ENCODE measurements at regions not wholly inside any gene's neighbourhood (a gene's known extent, or its start where the extent isn't known, plus 50 kb on each side); places are given as distances from the start of the nearest gene placed in this dataset.
A peak's percentile ranks its signal among the peaks of the same experiment; 100 is the strongest.

DNA sequence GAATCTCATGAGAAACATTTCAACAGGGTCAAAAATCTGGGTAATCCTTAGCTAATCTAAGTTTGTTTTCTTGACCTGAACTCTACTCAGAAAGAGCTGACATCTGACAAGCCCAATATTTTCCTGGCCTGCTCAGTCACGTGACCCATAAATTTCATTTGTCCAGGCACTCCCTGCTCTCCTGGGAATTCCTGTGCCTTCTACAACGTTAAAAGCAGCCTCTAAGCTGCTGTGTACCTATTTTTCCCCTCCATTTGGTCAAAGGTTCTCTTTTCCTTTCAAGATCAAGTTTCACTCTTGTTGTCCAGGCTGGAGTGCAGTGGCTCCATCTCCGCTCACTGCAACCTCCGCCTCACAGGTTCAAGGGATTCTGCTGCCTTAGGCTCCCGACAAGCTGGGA lies 148.8 kb upstream of the ABCA1 start:
- H3K36me3 Mint-ChIP-seq (ENCODE audit: unreplicated experiment): no peaks in the 10 kb centered on the region
- DNase-seq: peak; percentile 18
- H3K27ac Mint-ChIP-seq (ENCODE audit: unreplicated experiment): no peak overlapping the region
- TF ChIP-seq, protein P1, sequence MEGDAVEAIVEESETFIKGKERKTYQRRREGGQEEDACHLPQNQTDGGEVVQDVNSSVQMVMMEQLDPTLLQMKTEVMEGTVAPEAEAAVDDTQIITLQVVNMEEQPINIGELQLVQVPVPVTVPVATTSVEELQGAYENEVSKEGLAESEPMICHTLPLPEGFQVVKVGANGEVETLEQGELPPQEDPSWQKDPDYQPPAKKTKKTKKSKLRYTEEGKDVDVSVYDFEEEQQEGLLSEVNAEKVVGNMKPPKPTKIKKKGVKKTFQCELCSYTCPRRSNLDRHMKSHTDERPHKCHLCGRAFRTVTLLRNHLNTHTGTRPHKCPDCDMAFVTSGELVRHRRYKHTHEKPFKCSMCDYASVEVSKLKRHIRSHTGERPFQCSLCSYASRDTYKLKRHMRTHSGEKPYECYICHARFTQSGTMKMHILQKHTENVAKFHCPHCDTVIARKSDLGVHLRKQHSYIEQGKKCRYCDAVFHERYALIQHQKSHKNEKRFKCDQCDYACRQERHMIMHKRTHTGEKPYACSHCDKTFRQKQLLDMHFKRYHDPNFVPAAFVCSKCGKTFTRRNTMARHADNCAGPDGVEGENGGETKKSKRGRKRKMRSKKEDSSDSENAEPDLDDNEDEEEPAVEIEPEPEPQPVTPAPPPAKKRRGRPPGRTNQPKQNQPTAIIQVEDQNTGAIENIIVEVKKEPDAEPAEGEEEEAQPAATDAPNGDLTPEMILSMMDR (IDR thresholded peaks at IDR 0.05; ENCODE audit: partially characterized antibody, unreplicated experiment): no peak
- no peak overlapping the region for H3K4me3 Mint-ChIP-seq (ENCODE audit: unreplicated experiment)
- no peaks in the 10 kb centered on the region for H3K9me3 Mint-ChIP-seq (ENCODE audit: unreplicated experiment)
- no peaks in the 10 kb centered on the region for H3K4me1 Mint-ChIP-seq (ENCODE audit: low read depth, unreplicated experiment)
- H3K27me3 Mint-ChIP-seq (ENCODE audit: unreplicated experiment): no peaks in the 10 kb centered on the region

DNA sequence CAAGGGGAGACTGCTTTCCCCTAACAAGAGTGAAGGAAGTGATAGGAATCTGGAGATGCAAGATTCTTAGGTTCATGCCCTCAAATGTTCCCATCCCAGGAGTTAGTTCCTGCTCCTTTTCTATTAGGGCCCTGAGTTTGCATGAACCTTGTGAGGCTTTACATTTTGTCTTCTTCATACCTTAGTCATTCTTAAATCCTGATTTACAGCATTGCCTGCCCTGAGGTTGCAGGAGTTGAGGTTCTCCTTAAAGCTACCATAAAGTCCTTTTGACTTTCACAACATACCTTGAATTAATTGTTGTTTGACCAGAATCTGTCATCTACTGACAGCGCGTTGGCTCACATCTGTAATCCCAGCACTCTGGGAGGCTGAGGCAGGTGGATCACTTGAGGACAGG lies 151.5 kb upstream of the ABCA1 start:
- Mint-ChIP-seq H3K27ac (ENCODE audit: unreplicated experiment) (no peak overlapping the region), H3K27me3 (ENCODE audit: unreplicated experiment) (no peaks in the 10 kb centered on the region), H3K36me3 (ENCODE audit: unreplicated experiment) (no peaks in the 10 kb centered on the region), H3K9me3 (ENCODE audit: unreplicated experiment) (no peaks in the 10 kb centered on the region), H3K4me3 (ENCODE audit: unreplicated experiment) (no peak overlapping the region), H3K4me1 (ENCODE audit: low read depth, unreplicated experiment) (no peaks in the 10 kb centered on the region)
- TF ChIP-seq, protein P1 (IDR thresholded peaks at IDR 0.05; ENCODE audit: partially characterized antibody, unreplicated experiment): no peak
- no peak for DNase-seq

DNA sequence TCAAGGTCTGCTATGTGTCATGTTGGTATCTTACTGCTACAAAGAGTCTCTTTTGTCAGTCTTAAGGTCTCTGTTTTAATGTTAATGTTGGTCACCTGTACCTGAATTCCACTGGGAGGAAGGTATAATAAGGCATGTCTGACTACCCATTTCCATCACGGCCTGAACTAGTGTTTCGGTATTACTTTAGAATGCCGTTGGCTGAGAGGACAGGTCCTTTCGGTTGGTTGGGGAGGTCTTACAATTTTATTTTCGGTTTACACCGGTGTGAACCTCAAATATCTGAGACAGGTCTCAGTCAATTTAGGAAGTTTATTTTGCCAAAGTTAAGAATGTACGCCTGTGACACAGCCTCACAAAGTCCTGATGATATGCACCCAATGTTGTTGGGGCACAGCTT lies 154.9 kb upstream of the ABCA1 start:
- Mint-ChIP-seq H3K4me3 (ENCODE audit: unreplicated experiment) (no peak overlapping the region), H3K27me3 (ENCODE audit: unreplicated experiment) (no peaks in the 10 kb centered on the region), H3K4me1 (ENCODE audit: low read depth, unreplicated experiment) (no peaks in the 10 kb centered on the region), H3K27ac (ENCODE audit: unreplicated experiment) (no peak overlapping the region), H3K9me3 (ENCODE audit: unreplicated experiment) (no peaks in the 10 kb centered on the region), H3K36me3 (ENCODE audit: unreplicated experiment) (peaks cover 4% of the 10 kb centered on the region)
- TF ChIP-seq, protein P1 (IDR thresholded peaks at IDR 0.05; ENCODE audit: partially characterized antibody, unreplicated experiment): no peak
- DNase-seq: no peak

DNA sequence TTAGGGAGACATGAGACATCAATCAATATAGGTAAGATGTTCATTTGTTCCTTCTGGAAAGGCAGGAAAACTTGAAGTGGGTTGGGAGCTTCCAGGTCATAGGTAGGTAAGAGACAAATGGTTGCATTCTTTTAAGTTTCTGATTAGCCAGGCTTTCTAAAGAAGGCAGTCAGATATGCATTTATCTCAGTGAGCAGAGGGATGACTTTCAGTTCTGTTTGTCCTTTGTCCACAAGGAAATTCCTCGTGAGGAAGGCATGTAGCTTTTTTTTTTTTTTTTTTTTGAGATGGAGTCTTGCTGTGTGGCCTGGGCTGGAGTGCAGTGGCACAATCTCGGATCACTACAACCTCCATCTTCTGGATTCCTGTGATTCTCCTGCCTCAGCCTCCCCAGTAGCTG lies 155.3 kb upstream of the ABCA1 start:
- Mint-ChIP-seq H3K9me3 (ENCODE audit: unreplicated experiment) (no peaks in the 10 kb centered on the region), H3K4me3 (ENCODE audit: unreplicated experiment) (no peak overlapping the region), H3K36me3 (ENCODE audit: unreplicated experiment) (peaks cover 4% of the 10 kb centered on the region), H3K27me3 (ENCODE audit: unreplicated experiment) (no peaks in the 10 kb centered on the region), H3K27ac (ENCODE audit: unreplicated experiment) (no peak overlapping the region), H3K4me1 (ENCODE audit: low read depth, unreplicated experiment) (no peaks in the 10 kb centered on the region)
- TF ChIP-seq, protein P1 (IDR thresholded peaks at IDR 0.05; ENCODE audit: partially characterized antibody, unreplicated experiment): no peak
- DNase-seq: no peak

DNA sequence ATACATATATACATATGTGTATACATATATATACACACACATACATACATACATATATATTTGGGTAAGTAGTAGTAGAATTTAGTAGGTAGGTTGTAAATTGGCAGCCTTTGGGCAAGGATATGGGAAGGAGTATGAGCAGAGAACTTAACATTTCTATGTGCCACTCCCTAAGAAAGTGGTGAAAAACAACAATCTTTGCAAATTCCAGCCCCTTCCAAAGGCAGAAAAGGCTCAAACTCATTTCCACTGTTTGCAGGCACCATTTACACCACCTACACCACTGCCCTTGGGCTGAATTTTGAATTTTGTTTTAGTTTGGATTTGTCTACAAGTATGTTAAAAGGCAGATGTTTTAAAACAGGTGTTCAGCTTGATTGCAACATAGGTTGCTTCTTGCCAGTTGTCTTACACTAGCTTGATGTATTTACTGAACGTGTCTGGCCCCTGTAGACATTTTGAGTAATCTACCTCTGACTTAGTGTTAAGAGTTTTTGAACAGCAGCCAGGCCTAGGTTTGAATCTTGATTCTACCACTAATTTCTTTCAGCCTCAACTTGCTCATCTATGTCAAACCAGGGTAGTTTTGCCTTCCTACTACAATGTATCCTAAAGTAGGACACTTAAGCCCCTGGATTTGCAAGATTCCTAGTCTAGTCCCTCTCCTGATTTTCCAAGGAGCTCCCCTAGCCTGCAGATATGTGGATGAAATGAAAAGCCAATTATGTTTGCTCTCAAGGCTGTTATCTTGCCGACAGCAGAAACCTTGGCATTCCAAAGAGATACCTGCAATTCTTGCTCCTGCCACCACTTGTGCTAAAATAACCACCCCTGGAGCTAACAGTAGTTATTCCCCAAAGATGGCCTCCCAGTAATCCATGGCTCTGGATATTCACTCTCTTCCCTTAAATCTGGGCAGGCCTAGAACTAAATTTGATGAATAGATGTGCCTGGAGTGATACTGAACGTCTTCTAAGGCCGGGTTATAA lies 156.2 kb upstream of the SLC44A1 start:
- H3K27me3 Mint-ChIP-seq (ENCODE audit: unreplicated experiment): no peaks in the 10 kb centered on the region
- no peak overlapping the region for H3K27ac Mint-ChIP-seq (ENCODE audit: unreplicated experiment)
- TF ChIP-seq, protein P1 (IDR thresholded peaks at IDR 0.05; ENCODE audit: partially characterized antibody, unreplicated experiment): no peak
- no peak overlapping the region for H3K4me3 Mint-ChIP-seq (ENCODE audit: unreplicated experiment)
- DNase-seq: no peak
- no peaks in the 10 kb centered on the region for H3K4me1 Mint-ChIP-seq (ENCODE audit: low read depth, unreplicated experiment)
- peaks cover 2% of the 10 kb centered on the region for H3K9me3 Mint-ChIP-seq (ENCODE audit: unreplicated experiment)
- H3K36me3 Mint-ChIP-seq (ENCODE audit: unreplicated experiment): peaks cover 4% of the 10 kb centered on the region

All from glutamatergic neuron (in vitro differentiated cells).